ENCODE measurements at regions not wholly inside any gene's neighbourhood (a gene's known extent, or its start where the extent isn't known, plus 50 kb on each side); places are given as distances from the start of the nearest gene placed in this dataset.

GRCh38 chr5:174236070-174236469 is 190.6 kb downstream of the NSG2 start:
- DNase-seq: no peak

- DNase-seq: no peak
Measured at GRCh38 chr5:174239718-174240117, 194.2 kb downstream of the NSG2 start.

GRCh38 chr5:174242573-174242972 is 197.1 kb downstream of the NSG2 start:
- DNase-seq: no peak

GRCh38 chr5:174243904-174244303 is 198.4 kb downstream of the NSG2 start:
- no peak for DNase-seq

- no peak for DNase-seq
Measured at GRCh38 chr5:174245516-174246075, 200.1 kb downstream of the NSG2 start.

GRCh38 chr5:174246743-174247142 is 201.2 kb downstream of the NSG2 start:
- DNase-seq: no peak

- no peak for DNase-seq
Measured at GRCh38 chr5:174247301-174247700, 201.8 kb downstream of the NSG2 start.

GRCh38 chr5:174251305-174252000 is 205.9 kb downstream of the NSG2 start:
- DNase-seq: no peak

GRCh38 chr5:174252121-174252520 is 206.6 kb downstream of the NSG2 start:
- DNase-seq: no peak

GRCh38 chr5:174259696-174260420 is 214.4 kb downstream of the NSG2 start:
- DNase-seq: no peak

GRCh38 chr5:174271316-174271715 is 225.8 kb downstream of the NSG2 start:
- DNase-seq: no peak

- no peak for DNase-seq
Measured at GRCh38 chr5:174272671-174273070, 227.2 kb downstream of the NSG2 start.

- no peak for DNase-seq
Measured at GRCh38 chr5:174273325-174273724, 227.8 kb downstream of the NSG2 start.

- DNase-seq: no peak
Measured at GRCh38 chr5:174275959-174276358, 230.5 kb downstream of the NSG2 start.

GRCh38 chr5:174281089-174281760 is 235.7 kb downstream of the NSG2 start:
- DNase-seq: no peak

- no peak for DNase-seq
Measured at GRCh38 chr5:174281855-174282254, 236.3 kb downstream of the NSG2 start.

- no peak for DNase-seq
Measured at GRCh38 chr5:174282391-174282790, 236.9 kb downstream of the NSG2 start.

GRCh38 chr5:174283211-174284005 is 237.9 kb downstream of the NSG2 start:
- DNase-seq: no peak

- no peak for DNase-seq
Measured at GRCh38 chr5:174284873-174285272, 239.4 kb downstream of the NSG2 start.

- no peak for DNase-seq
Measured at GRCh38 chr5:174287761-174288160, 242.3 kb downstream of the NSG2 start.

- DNase-seq: no peak
Measured at GRCh38 chr5:174288439-174288838, 242.9 kb downstream of the NSG2 start.

GRCh38 chr5:174291162-174291561 is 245.7 kb downstream of the NSG2 start:
- no peak for DNase-seq

GRCh38 chr5:174292348-174292747 is 246.8 kb downstream of the NSG2 start:
- no peak for DNase-seq
